H9 (cell line): ENCODE measurements at regions not wholly inside any gene's neighbourhood (a gene's known extent, or its start where the extent isn't known, plus 50 kb on each side); places are given as distances from the start of the nearest gene placed in this dataset.

ENCODE experiments used
- DNase-seq: peaks from one replicate; pipeline ENCODE4 v3.0.0-alpha.2; 2017
- H2AFZ ChIP-seq: one replicate; pipeline ENCODE4 v1.6.1; 2013; ENCODE audit warnings: mild to moderate bottlenecking, low read length, control low read depth, moderate library complexity
- H2AK5ac ChIP-seq: 2 replicates; pipeline ENCODE4 v1.6.1; 2013; ENCODE audit warnings: low read length, control low read depth, mixed read lengths; ENCODE audit not compliant: insufficient read length
- H2BK120ac ChIP-seq: one replicate; pipeline ENCODE4 v1.6.1; 2013; ENCODE audit warnings: low read depth, mild to moderate bottlenecking, low read length, control low read depth, inconsistent platforms; ENCODE audit not compliant: poor library complexity, severe bottlenecking
- H2BK12ac ChIP-seq: 2 replicates; pipeline ENCODE4 v1.6.1; 2013; ENCODE audit warnings: low read length, control low read depth, mixed read lengths, low read depth; ENCODE audit not compliant: insufficient read length
- H2BK15ac ChIP-seq: 2 replicates; pipeline ENCODE4 v1.6.1; 2013; ENCODE audit warnings: low read depth, low read length, control low read depth
- H2BK20ac ChIP-seq: one replicate; pipeline ENCODE4 v1.6.1; 2013; ENCODE audit warnings: low read depth, mild to moderate bottlenecking, low read length, control low read depth, inconsistent platforms; ENCODE audit not compliant: poor library complexity, severe bottlenecking
- H2BK5ac ChIP-seq: 2 replicates; pipeline ENCODE4 v1.6.1; 2013; ENCODE audit warnings: low read length, control low read depth, mixed read lengths; ENCODE audit not compliant: insufficient read length
- H3K14ac ChIP-seq: 2 replicates; pipeline ENCODE4 v1.6.1; 2013; ENCODE audit warnings: low read length, control low read depth; ENCODE audit not compliant: insufficient read depth
- H3K18ac ChIP-seq: 2 replicates; pipeline ENCODE4 v1.6.1; 2013; ENCODE audit warnings: low read depth, mild to moderate bottlenecking, mixed read lengths, low read length, control low read depth; ENCODE audit not compliant: insufficient read length
- H3K23ac ChIP-seq: 2 replicates; pipeline ENCODE4 v1.6.1; 2013; ENCODE audit warnings: low read length, control low read depth, mixed read lengths, low read depth; ENCODE audit not compliant: insufficient read length
- H3K23me2 ChIP-seq: 2 replicates; pipeline ENCODE4 v1.6.1; 2013; ENCODE audit warnings: low read depth, mild to moderate bottlenecking, mixed read lengths, low read length, control low read depth; ENCODE audit not compliant: insufficient read length, poor library complexity, severe bottlenecking
- H3K27ac ChIP-seq: 2 replicates; pipeline ENCODE4 v1.5.1; 2013; ENCODE audit warnings: low read length, control low read depth, mixed read lengths, low read depth; ENCODE audit not compliant: insufficient read length
- H3K27me3 ChIP-seq: 2 replicates; pipeline ENCODE4 v1.6.1; 2013; ENCODE audit warnings: low read length, control low read depth, inconsistent platforms; ENCODE audit not compliant: insufficient read depth
- H3K4ac ChIP-seq: 2 replicates; pipeline ENCODE4 v1.6.1; 2013; ENCODE audit warnings: low read depth, mild to moderate bottlenecking, control low read depth, inconsistent platforms, low read length, moderate library complexity
- H3K4me1 ChIP-seq: 2 replicates; pipeline ENCODE4 v1.6.1; 2013; ENCODE audit warnings: low read length, control low read depth, inconsistent platforms; ENCODE audit not compliant: insufficient read depth
- H3K4me2 ChIP-seq: 2 replicates; pipeline ENCODE4 v1.6.1; 2013; ENCODE audit warnings: low read length, control low read depth, mixed read lengths; ENCODE audit not compliant: insufficient read length, insufficient read depth
- H3K56ac ChIP-seq: 2 replicates; pipeline ENCODE4 v1.6.1; 2013; ENCODE audit warnings: low read depth, mild to moderate bottlenecking, mixed read lengths, low read length, control low read depth; ENCODE audit not compliant: insufficient read length
- H3K79me1 ChIP-seq: 2 replicates; pipeline ENCODE4 v1.6.1; 2013; ENCODE audit warnings: low read depth, mild to moderate bottlenecking, moderate library complexity, low read length, control low read depth, inconsistent platforms; ENCODE audit not compliant: insufficient read depth, poor library complexity, severe bottlenecking
- H3K79me2 ChIP-seq: 2 replicates; pipeline ENCODE4 v1.6.1; 2013; ENCODE audit warnings: low read length, control low read depth, inconsistent platforms; ENCODE audit not compliant: insufficient read depth
- H3K9ac ChIP-seq: 2 replicates; pipeline ENCODE4 v1.6.1; 2013; ENCODE audit warnings: low read length, control low read depth, mixed read lengths; ENCODE audit not compliant: insufficient read length; ENCODE audit errors: extremely low read depth
- H3K9me3 ChIP-seq: one replicate; pipeline ENCODE4 v1.6.1; 2013; ENCODE audit warnings: low read depth, low read length, inconsistent platforms; ENCODE audit not compliant: control insufficient read depth
- H3T11ph ChIP-seq: one replicate; pipeline ENCODE4 v1.6.1; 2013; ENCODE audit warnings: mild to moderate bottlenecking, low read length, control low read depth, inconsistent platforms
- H4K20me1 ChIP-seq: one replicate; pipeline ENCODE4 v1.6.1; 2013; ENCODE audit not compliant: control insufficient read depth, insufficient read length, insufficient read depth
- H4K5ac ChIP-seq: 2 replicates; pipeline ENCODE4 v1.6.1; 2013; ENCODE audit warnings: low read depth, mild to moderate bottlenecking, mixed read lengths, low read length, control low read depth; ENCODE audit not compliant: insufficient read length
- H4K8ac ChIP-seq: replicated peaks from 2 replicates; pipeline ENCODE4 v1.6.1; 2013; ENCODE audit warnings: low read length, control low read depth, mixed read lengths, low read depth; ENCODE audit not compliant: insufficient read length
- H4K91ac ChIP-seq: 2 replicates; pipeline ENCODE4 v1.6.1; 2013; ENCODE audit warnings: low read depth, mild to moderate bottlenecking, moderate library complexity, mixed read lengths, low read length, control low read depth; ENCODE audit not compliant: insufficient read length
- H3K27ac Mint-ChIP-seq, 3 experiments: 2 replicates in 2 of 3; 3 replicates in 1 of 3; pipeline ENCODE4 v1.8.0; 2020 to 2021; ENCODE audit warnings: mixed read lengths in 3 of 3, mild to moderate bottlenecking in 1 of 3, moderate library complexity in 1 of 3
- H3K27me3 Mint-ChIP-seq: 2 replicates; pipeline ENCODE4 v1.8.0; 2021; ENCODE audit warnings: low read depth, mild to moderate bottlenecking, moderate library complexity, mixed read lengths
- H3K36me3 Mint-ChIP-seq, 3 experiments: 2 replicates in 2 of 3; 3 replicates in 1 of 3; pipeline ENCODE4 v1.8.0; 2020 to 2021; ENCODE audit warnings: low read depth in 3 of 3, mixed read lengths in 3 of 3; ENCODE audit not compliant: insufficient read depth in 1 of 3
- H3K4me1 Mint-ChIP-seq, 2 experiments: 2 replicates each; pipeline ENCODE4 v1.8.0; 2020; ENCODE audit warnings: mixed read lengths in 2 of 2
- H3K4me3 Mint-ChIP-seq, 2 experiments: 2 replicates in 1 of 2; 3 replicates in 1 of 2; pipeline ENCODE4 v1.8.0; 2020 to 2021; ENCODE audit warnings: mild to moderate bottlenecking in 2 of 2, mixed read lengths in 2 of 2, moderate library complexity in 1 of 2
- H3K9me3 Mint-ChIP-seq, 2 experiments: 2 replicates in 1 of 2; 3 replicates in 1 of 2; pipeline ENCODE4 v1.8.0; 2020; ENCODE audit warnings: mild to moderate bottlenecking in 2 of 2, mixed read lengths in 2 of 2, moderate library complexity in 1 of 2
- CTCF ChIP-seq: fragments of 200-600 bp; sonication (generic); conservative IDR thresholded peaks from 3 replicates; pipeline ENCODE4 v1.8.0; 2021; ENCODE audit warnings: antibody characterized with exemption, mild to moderate bottlenecking
- WGBS: extraction: QIAGEN DNeasy Blood & Tissue Kit; methylation state at CpG from one replicate; pipeline ENCODE4 v1.1.7; 2013; ENCODE audit warnings: missing lambda C conversion rate, low lambda C conversion rate, mixed read lengths; ENCODE audit not compliant: insufficient read length; ENCODE audit errors: extremely low coverage; 5-methylcytosine and 5-hydroxymethylcytosine counted together

GRCh38 chr15:99451484-99451883 lies 114.3 kb upstream of the MEF2A start:
- Histone ChIP-seq H4K8ac (no peak overlapping the region), H2AFZ (no peak overlapping the region), H3K56ac (no peak overlapping the region), H2BK15ac (no peak overlapping the region), H3K27ac (no peak overlapping the region), H2BK5ac (no peak overlapping the region), H3K23me2 (no peaks in the 10 kb centered on the region), H3K79me2 (no peaks in the 10 kb centered on the region), H3K4me1 (no peaks in the 10 kb centered on the region), H3K9me3 (no peaks in the 10 kb centered on the region), H3K14ac (no peak overlapping the region), H3K79me1 (no peaks in the 10 kb centered on the region), H3K18ac (no peak overlapping the region), H3T11ph (no peak overlapping the region), H4K5ac (no peak overlapping the region), H3K23ac (no peak overlapping the region), H3K27me3 (no peaks in the 10 kb centered on the region), H2BK120ac (no peak overlapping the region), H2BK20ac (no peak overlapping the region), H3K9ac (no peak overlapping the region), H4K20me1 (no peaks in the 10 kb centered on the region), H4K91ac (no peak overlapping the region), H2BK12ac (no peak overlapping the region), H3K4ac (no peak overlapping the region), H3K4me2 (no peak overlapping the region), H2AK5ac (no peak overlapping the region)
- H3K4me1 Mint-ChIP-seq: peaks cover 13 to 18% of the 10 kb centered on the region in 2 experiments
- DNase-seq: no peak
- no peak for TF ChIP-seq CTCF
- WGBS: no CpG with 5 or more reads among the region's 3 CpGs
- H3K27me3 Mint-ChIP-seq: peaks cover 7% of the 10 kb centered on the region
- peaks cover 0 to 3% of the 10 kb centered on the region in 2 experiments; a peak in 1 of 5 replicates for H3K9me3 Mint-ChIP-seq
- no peaks in the 10 kb centered on the region for H3K36me3 Mint-ChIP-seq
- H3K27ac Mint-ChIP-seq: peak overlapping the region in 1 of 3 experiments; percentile 81; a peak in 1 of 7 replicates
- no peak overlapping the region for H3K4me3 Mint-ChIP-seq
